Kasumi-1 (cell line): ENCODE measurements at regions not wholly inside any gene's neighbourhood (a gene's known extent, or its start where the extent isn't known, plus 50 kb on each side); places are given as distances from the start of the nearest gene placed in this dataset.

ENCODE experiments used
- DNase-seq, 2 experiments: peaks; one replicate each; lab custom pipeline; 2025; lab: John Stamatoyannopoulos, UW

DNA sequence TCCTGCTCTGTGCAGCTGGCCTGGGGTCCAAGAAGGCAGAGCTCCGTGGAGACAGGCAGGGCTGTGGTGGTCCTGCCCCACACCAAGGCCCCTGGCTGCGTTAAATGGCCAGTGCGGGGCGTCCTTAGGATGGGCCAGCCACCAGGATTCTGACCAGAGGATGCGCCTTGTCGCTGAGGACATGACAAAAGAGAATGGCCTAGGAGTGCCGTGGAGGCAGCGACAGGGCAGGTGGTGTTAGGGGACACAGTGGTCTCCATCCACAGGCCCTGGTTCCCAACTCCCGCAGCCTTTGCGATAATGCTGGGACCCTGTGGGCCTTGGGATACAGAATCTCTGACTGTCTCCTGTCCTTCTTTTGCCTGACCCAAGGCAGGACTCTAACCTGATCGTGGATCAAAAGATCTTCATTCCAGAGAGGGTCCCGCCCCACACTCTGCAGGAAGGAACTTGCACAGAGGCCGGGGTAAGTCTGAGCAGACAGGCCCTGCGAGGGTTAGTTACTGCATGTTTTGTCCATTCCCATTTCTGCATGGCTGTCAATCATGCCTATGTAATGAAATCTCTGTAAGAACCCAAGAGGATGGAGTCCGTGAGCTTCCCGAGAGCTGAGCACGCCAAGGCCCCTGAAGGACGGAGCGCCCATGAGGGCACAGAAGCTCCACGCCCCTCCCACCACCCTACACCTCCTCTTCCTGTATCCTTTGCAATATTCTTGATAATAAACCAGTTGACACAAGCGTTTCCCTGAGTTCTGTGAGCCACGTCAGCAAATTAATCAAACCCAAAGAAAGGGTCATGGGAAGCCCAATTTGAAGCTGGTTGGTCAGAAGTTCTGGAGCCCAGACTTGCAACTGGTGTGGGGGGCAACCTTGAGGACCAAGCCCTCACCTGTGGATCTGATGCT lies 251.5 kb upstream of the SALL3 start:
- DNase-seq, result no peak

DNA sequence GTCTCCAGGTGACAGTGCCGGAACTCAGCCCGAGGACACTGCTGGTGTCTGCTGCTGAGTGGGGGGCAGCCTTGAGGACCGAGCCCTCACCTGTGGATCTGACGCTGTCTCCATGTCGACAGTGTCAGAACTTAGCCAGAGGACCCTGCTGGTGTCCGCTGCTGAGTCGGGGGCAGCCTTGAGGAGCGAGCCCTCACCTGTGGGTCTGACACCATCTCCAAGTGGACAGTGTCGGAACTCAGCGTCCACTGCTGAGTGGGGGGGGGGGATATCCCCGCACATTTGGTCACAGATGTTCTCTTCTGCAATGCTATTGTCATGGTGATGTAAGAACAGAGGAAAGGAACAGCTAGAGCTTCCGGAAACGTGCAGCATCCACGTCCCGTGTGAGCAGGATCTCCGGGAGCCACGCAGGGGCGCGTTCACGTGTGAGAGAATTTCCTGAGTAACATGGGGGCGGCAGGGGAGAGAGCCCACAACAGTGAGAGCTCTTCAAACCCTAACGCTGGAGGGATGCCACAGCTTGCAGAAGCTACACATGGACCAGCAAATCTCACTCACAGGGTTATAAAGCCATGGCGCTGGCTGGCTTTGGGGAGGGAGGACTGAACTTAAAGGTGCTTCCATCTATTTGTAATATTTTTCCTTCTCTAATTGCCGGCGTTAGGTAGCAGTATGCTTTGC lies 250.7 kb upstream of the SALL3 start:
- DNase-seq, result no peak

DNA sequence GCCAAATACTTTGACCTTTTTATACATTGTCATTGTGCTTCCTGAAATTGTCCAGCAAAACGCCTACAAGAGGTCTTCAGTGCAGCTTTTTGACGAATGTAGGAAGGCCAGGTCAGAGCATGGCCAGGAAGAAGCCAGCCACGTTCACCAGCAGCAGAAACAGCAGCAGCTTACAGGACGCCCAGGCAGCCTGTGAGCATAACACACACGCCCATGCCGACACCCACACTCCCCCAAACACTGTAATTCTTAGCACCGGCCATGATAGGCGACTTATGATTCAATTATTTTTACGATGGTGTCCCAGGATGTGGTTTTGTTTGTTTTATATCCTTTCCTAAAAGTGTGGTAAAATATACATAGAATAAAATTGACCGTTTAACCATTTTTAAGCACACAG lies 249.1 kb upstream of the SALL3 start:
- no peak for DNase-seq

DNA sequence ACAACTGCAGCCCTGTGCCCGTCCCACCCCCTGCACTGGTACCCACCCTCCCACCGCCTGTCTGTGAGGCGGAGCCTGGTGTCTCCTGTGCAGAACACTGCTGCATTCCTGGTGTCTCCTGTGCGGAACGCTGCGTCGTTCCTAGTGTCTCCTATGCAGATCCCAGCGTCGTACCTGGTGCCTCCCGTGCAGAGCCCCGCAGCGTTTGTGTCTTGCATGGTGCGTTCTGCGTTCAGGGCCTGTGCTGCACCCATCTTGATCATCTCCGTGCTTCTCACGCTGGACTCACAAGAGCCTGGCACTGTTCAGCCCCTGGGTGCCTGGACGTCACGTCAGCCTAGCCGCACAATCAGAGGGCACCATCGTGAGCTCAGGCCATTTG lies 248.6 kb upstream of the SALL3 start:
- DNase-seq, result no peak

DNA sequence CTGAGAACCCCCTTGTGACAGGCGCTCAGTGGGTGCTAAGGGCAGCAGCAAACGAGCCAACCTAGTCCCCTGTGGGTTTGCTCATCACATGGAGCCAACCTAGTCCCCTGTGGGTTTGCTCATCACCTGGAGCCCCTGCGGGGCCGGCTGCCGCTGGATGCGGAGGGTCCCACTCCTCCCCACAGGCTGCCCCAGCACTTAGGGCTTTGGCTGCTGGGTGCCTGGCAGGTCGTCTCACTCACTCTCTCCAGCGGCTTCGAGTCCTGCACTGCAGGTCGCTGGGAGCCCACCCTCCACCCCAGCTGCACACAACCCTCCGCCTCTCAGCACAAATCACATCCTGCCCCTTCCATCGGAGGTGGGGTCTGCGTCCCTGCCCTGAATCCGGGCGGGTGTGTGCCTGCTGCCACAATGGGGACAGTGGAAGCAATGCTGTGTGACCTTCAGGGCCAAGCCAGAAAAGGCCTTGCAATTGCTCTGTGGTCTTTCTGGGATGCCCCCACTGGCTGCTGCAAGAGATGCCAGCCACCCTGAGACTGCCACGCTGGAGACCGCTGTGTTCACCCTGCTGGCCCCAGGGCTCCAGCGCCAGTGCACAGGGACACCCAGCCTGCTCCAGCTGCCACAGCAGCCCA lies 248.1 kb upstream of the SALL3 start:
- no peak for DNase-seq

DNA sequence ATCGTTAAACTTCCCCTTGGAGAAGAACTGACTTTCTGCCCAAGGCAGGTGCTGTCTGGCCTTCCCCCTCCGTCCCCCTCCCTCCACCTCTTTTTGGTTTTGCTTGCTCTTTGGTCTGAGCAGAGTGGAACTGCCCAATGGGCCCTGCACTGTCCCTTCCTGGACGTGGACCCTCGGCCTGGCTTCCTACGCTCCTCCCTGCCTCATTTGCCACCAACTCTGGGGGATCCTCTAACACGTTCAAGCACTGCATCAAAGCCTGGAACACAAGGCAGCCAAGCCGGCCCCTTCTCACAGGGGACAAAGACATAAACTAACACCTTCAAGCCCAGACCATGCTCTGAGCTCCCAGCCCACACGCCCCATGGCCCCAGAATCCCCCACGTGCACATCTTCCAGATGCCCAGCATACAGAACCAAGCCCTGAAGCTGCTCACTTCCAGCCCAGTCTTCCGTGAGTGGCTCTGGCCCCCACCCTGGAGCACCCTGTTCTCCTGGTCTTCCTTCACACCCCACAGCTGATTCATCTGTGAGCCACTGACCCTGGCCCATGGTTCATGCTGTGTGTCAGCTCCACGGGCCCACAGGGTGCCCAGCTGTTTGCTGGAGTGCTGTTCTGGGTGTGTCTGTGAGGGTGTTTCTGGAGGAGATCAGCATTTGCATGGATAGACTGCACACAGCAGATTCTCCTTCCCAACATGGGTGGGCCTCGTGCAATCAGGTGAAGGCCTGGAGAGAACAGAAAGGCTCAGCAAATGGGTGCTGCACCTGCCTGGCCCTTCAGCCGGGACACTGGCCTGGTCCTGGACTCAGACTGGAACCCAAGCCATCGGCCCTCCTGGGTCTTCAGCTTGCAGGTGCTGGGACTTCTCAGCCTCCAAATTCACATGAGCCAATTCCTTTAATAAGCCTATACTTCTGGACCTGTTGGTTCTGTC lies 247.1 kb upstream of the SALL3 start:
- DNase-seq, result no peak

DNA sequence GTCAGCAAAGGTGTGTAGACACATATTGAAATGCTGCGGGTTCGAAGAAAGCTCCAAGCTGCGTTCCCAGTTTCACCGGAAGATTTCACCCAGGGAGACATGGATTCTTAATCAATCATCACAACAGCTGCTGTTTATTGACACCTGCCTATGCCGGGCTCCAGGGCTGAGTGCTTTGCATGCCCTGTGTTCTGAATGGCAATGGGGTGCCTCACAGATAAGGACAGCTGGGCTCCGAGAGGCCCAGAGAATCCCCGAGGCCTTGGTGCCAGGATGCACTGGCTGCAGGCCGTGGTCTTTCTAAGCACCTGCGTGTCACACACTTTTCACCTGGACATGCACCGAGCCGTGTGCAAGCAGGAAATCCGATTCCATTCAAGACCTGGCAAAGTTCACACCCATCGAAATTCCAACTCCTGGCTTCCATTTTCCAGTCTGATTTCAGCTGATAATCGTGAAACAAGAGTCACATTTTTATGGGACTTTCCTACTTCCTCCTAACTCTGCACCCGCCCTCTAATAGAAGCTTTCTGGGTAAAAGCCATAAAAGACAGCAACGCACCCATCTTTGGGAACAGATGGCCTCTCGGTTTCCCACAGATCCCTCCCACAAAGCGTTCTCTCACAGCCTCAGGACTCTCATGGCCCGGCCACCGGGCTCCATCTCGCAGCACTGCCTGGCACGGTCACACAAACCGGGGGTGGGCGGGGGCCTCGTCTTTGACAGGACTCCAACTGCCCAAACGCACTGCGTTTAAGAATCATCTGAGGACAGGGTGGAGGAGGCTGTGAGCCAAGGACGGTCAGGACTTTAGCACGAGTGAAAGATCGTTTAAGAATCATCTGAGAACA lies 245.6 kb upstream of the SALL3 start:
- no peak for DNase-seq

DNA sequence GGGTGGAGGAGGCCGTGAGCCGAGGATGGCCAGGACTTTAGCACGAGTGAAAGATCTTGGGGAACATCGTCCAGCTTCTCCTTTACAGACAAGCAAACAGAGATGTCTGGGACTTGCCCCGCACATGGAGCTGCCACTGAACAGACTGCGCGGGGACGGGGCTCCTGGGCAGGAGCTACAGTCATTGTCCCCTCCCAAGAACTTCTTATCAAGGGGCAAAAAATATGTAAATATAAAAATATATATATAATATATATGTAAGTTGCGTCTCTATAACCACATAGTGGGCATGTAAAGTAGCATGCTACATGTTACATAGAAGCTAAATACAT lies 245.0 kb upstream of the SALL3 start:
- DNase-seq, result no peak

DNA sequence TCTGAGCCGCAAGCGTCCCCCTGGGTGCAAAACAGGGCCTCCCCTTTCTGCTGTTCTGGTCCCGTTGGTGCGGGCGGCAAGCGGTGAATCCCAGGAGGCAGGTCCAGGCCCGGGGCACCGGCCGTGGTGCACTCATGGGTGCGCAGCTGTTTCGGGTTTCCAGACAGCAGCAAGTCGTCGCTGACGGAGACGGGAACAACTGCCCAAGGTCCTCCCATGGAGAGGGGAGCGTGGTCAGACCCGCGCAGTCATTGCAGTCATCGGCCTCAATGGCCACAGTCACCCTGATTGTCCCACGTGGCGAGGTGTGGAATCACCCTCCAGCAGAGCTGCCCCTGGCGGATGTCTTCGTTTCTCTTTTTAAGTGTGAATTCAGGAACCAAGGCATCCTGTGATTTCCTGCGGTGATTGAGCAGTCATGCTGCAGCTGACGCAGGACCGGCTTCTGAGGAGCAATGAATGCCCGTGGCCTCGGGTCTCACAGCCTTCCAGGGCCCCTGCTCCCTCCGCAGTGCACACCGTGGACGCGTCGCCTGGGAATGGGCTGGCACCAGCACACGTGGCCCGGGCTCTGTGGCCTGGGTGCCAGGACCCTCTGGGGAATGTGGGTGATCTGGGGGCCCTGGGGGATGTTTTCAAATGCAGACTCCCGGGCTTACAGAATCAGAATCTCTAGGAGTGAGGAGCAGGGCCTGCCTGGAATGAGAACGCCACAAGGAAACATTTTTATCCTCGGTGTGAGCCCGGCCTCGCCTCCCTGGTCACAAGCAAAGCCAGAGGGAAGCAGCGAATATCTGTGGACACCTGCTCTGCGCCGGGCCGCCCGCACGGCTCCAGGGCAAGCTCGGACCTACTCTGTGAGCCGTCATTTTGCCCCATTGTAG lies 244.2 kb upstream of the SALL3 start:
- no peak for DNase-seq

DNA sequence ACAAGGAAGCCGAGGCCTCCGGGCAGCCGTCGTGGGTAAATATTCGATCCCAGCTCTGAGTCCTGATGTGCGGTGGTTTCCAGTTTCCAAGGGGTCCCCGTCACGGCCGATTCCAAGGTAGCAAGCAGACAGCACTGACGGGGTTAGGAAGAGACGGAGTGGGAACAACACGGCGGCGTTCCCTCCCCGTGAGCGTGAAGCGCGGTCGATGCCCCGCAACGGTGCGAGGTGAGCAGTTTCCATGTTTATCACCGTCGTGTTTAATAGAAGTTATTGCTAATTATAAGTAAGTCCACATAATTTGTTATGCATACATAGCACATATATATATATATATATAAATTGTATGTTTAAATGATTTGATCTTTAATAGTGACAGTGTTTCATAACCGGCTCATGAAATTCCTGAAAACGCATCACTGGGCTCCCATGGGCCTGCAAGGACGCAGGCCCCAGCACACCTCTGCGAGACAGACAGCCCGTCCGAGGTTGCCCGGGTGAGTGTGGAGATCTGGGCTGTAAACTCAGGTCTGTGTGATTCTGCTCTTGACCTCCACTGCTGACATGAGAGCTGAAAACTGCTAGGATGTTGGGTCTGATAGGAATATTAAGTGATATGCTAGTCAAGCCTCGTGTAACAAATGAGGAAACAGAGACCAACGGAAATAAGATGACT lies 243.5 kb upstream of the SALL3 start:
- DNase-seq, result no peak

DNA sequence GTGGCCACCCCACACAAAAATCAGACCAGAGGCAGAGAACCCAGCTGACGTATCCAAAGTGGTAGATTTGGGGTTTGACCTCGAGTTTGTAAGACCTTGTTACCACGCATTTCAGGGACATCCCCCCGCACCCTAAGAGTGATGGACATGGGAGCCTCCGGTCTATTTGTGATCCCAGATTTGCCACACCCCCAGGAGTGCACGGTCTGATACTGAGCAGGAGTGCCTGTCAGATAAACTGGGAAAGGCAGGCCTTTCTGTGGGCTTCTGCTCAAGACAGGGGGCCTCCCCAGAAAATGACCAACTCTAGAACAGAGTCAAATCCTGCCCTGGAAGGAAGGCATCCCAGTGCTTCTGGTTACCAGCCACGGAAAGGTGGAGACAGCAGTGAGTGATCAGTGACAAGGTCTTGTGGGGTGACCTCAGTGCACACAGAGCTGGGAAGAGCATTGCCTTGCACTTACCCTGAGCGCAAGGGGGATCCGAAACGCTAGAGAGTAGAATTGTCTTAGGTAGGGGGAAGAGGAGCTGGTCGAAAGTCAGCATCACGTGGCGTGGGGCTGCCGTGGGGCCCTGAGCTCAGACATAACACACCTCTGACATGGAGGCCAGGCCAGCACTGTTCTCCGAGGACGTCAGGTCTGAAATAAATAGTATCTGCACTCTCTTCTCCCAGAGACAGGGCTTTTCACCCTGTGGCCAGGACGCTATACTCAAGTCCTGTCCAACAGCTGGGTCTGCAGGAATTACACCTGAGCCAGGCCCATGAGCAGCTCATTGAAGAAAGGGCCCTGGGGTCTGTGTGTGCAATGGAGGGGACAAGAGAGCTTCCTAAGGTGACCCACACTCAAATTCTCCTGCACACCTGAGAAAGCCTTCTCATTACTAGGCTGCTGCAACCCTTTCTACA lies 242.4 kb upstream of the SALL3 start:
- DNase-seq, result no peak

DNA sequence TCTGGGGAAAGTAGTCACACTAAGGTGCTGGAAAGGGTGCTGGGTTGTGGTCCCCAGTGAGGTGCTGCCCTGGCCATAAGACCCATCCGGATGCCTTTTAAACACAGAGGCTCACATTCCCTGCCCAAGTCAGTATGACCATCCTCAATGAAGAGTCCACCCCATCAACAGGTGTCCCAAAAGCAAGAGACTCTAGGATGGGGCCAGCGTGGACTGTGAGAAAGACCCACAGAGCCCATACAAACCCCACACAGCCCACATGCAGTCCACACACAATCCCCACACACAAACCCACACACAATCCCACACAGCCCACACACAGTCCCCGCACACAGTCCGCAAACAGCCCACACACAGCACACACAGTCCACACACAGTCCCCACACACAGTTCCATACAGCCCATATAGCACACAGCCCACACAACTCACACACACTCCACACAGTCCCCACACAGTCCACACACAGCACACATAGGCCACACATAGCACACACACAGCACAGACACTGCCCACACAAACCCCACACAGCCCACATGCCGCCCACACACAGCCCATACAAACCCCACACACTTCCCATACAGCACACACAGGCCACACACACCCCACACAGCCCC lies 241.4 kb upstream of the SALL3 start:
- no peak for DNase-seq

DNA sequence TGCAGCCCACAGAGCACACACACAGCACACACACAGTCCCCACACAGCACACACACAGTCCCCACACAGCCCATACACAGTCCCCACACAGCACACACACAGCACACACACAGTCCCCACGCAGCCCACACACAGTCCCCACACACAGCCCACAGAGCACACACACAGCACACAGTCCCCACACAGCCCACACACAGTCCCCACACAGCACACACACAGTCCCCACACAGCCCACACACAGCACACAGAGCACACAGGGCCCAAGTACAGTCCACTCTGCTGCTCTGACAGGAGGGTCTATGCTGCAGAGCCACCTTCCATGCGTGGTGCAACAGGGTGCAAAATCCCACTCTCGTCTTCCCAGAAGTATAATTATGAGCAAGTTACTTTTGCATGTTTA lies 240.5 kb upstream of the SALL3 start:
- no peak for DNase-seq

DNA sequence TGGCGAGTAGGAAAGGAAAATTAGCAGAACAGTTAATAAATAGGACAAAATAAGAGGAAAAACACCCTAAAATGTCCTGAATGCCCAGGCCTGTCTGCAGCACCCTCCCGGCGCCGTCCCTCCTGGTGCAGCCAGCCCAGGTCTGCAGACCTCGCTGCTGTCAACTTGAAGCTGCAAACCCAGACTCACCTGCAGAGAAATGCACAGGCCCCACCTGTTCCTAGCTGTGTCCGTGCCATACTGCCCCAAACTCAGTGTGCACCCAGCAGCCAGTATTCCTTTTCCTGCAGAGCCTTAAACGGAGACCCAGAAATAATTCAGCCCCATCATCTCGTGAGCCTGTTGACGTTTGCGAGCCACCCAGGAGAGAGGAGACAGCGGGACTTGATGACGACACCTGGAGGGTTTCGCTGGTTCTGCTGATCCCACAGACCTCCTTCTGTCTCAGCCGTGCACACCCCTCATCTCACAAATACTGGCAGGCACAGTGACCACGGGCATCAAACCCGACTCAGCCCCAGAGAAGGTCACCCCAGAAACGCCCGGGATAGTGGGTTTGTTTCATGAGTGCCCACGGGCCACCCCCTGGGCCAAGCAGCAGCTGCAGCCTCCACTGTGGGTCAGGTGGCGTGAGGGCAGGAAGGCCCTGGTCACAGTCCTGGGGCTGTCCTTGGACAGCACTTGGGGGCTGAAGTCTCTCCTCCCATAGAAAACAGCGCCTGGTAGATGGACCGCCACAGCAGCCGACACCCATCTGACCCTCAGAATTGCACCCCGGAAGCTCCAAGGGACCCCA lies 239.5 kb upstream of the SALL3 start:
- DNase-seq, result no peak

DNA sequence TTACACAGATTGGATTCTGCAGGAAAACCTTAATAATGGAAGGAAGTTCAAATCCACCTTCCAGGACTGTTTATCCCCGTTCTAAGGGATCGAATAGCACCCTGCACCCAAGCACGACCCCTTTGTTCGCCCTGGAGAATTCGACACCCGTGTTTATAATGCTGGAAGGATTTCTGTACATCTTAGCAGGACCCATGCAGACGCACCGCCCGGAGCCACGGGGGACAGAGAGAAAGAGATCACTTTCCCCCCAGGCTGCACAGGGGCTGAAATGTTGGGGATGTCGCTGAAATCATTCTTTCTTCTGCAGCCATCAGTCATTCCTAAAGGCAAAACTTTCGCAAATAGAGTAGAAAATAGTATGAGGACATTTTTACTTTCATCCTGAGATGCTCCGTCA lies 238.7 kb upstream of the SALL3 start:
- DNase-seq, result no peak

DNA sequence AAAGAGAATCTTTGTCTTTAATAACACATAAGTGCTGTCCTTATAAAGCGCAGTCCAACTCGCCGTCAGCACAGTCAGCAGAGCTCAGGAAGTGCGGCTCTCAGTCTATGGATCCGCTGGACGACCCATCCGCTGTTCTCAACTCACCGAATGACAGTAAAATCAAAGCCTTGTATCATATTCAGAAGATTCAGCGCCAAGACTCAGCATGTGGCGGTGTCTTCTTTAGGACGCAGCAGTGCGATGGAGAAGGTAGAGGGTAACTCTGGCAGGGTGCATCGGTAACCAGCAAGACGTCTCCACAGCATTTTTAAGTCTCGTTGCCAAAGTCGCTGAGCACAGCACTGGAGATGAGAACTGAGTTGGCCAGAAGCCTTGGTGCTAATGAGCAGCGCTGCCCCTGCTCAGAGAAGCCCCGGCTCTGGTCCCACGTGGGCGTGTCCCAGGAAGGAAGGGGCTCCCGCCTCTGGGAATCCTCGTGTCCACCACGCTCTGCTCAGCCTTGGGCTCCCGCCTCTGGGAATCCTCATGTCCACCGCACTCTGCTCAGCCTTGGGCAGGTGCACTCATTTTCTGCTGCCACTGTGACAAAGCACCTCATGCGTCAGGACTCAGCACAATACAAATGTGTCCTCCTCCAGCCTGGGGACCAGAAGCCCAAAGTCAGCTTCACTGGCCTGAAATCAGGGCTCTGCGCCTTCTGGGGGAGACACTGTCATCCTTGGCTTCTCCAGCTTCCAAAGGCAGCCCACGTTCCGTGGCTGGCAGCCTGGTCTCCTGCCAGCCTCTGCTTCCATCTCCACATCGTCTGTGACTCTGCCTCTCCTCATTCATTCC lies 238.0 kb upstream of the SALL3 start:
- no peak for DNase-seq
